ENCODE measurements at regions not wholly inside any gene's neighbourhood (a gene's known extent, or its start where the extent isn't known, plus 50 kb on each side); places are given as distances from the start of the nearest gene placed in this dataset.

- WGBS, 2 experiments (ENCODE audit: extremely low coverage in 1 of 2, insufficient coverage in 1 of 2, insufficient read length in 1 of 2, insufficient replicate concordance in 2 of 2, low coverage in 1 of 2, low lambda C conversion rate in 2 of 2, missing lambda C conversion rate in 1 of 2) = 85% methylated on average over 6 of the region's 6 CpGs; no CpG with 5 or more reads in 1 of the 2 experiments
- FAIRE-seq = no peak
- POLR2A ChIA-PET (ENCODE audit: partially characterized antibody) = no interaction called here
- no peak for TF ChIP-seq JUND (IDR thresholded peaks at IDR 0.05; ENCODE audit: low read length)
- TF ChIP-seq POLR2A (IDR thresholded peaks at IDR 0.05; ENCODE audit: control extremely low read depth in 1 of 2, low read depth in 2 of 2, low read length in 2 of 2) = no peak
- no peak for TF ChIP-seq CHD1 (IDR thresholded peaks at IDR 0.05; ENCODE audit: low read depth, low read length)
- TF ChIP-seq USF2 (IDR thresholded peaks at IDR 0.05; ENCODE audit: low read length) = no peak
- no peak for TF ChIP-seq CTCF (IDR thresholded peaks at IDR 0.05; ENCODE audit: control extremely low read depth in 1 of 3, insufficient read depth in 1 of 3, low read depth in 1 of 3, low read length in 3 of 3)
- no peak for TF ChIP-seq GABPA (IDR thresholded peaks at IDR 0.05; ENCODE audit: borderline replicate concordance, insufficient read depth, low read length)
- TF ChIP-seq HDAC6 (IDR thresholded peaks at IDR 0.05; ENCODE audit: low read depth, low read length) = no peak
- TF ChIP-seq TBP (IDR thresholded peaks at IDR 0.05; ENCODE audit: low read depth, low read length) = no peak
- TF ChIP-seq EZH2 (IDR thresholded peaks at IDR 0.05; ENCODE audit: low read depth, low read length, severe bottlenecking) = no peak
- TF ChIP-seq SIRT6 (IDR thresholded peaks at IDR 0.05; ENCODE audit: low read length) = no peak
- TF ChIP-seq SP1 (IDR thresholded peaks at IDR 0.05; ENCODE audit: low read depth, low read length) = no peak
- no peak for TF ChIP-seq TAF1 (IDR thresholded peaks at IDR 0.05; ENCODE audit: low read depth, low read length)
- no peak for TF ChIP-seq CBX5 (IDR thresholded peaks at IDR 0.05; ENCODE audit: low read depth, low read length)
Observed at GRCh38 chr2:234650911-234651310, 154.0 kb upstream of the ARL4C start.

More at GRCh38 chr2:234650911-234651310, 154.0 kb upstream of the ARL4C start:
- H3K9ac ChIP-seq (replicated peaks in 1 of 4; ENCODE audit: extremely low read depth in 1 of 4, low read depth in 3 of 4, low read length in 3 of 4) = no peak overlapping the region
- no peak overlapping the region for H3K4me2 ChIP-seq (ENCODE audit: insufficient read depth in 1 of 2, low read depth in 2 of 2, low read length in 2 of 2)
- no peak overlapping the region for H2BK12ac ChIP-seq (ENCODE audit: low read depth, low read length)
- H2BK120ac ChIP-seq (replicated peaks; ENCODE audit: low read depth, low read length) = no peak overlapping the region
- H2BK5ac ChIP-seq (ENCODE audit: low read depth, low read length) = no peak overlapping the region
- CTCF ChIA-PET (ENCODE audit: partially characterized antibody) = interaction anchor here (0.6 to 0.7 kb wide), 2 partner anchors 74 to 155 kb away, joined by 3 to 4 read pairs; no protein-coding TSS in a partner anchor
- H3K36me3 ChIP-seq (ENCODE audit: control insufficient read depth in 2 of 4, insufficient read depth in 4 of 4, low read length in 3 of 4) = no peaks in the 10 kb centered on the region
- H3K4ac ChIP-seq (replicated peaks; ENCODE audit: insufficient read length, low read depth, low read length) = no peak overlapping the region
- no peak overlapping the region for H4K8ac ChIP-seq (ENCODE audit: extremely low read depth, insufficient read depth, low read length)
- no peak overlapping the region for H4K91ac ChIP-seq (replicated peaks; ENCODE audit: insufficient read length, low read length)
- H3K9me3 ChIP-seq (ENCODE audit: insufficient read depth in 2 of 2, low read depth in 1 of 2, low read length in 1 of 2) = no peaks in the 10 kb centered on the region
- H2AFZ ChIP-seq (ENCODE audit: low read length) = no peak overlapping the region
- H3K27me3 ChIP-seq (replicated peaks in 1 of 4; ENCODE audit: control insufficient read depth in 3 of 4, extremely low read depth in 1 of 4, insufficient read depth in 3 of 4, low read length in 3 of 4) = no peaks in the 10 kb centered on the region
- H3K23ac ChIP-seq (ENCODE audit: insufficient read length) = no peak overlapping the region
- DNase-seq (ENCODE audit: low read depth in 1 of 2, low spot score in 2 of 2) = no peak
- no peaks in the 10 kb centered on the region for H3K79me2 ChIP-seq (ENCODE audit: control insufficient read depth in 1 of 2, insufficient read depth in 2 of 2, low read length in 2 of 2)
- no peak overlapping the region for H3K27ac ChIP-seq (ENCODE audit: low read depth, low read length)
- H3K56ac ChIP-seq (replicated peaks; ENCODE audit: insufficient read length, low read depth, low read length) = no peak overlapping the region
- no peak overlapping the region for H2BK20ac ChIP-seq (ENCODE audit: low read length)
- H3K4me1 ChIP-seq (replicated peaks in 1 of 4; ENCODE audit: control insufficient read depth in 3 of 4, insufficient read depth in 4 of 4, low read length in 3 of 4) = no peaks in the 10 kb centered on the region
- H3K79me1 ChIP-seq (ENCODE audit: low read depth, low read length) = no peaks in the 10 kb centered on the region
- H2AK5ac ChIP-seq (ENCODE audit: low read depth, low read length) = no peak overlapping the region
- no peak overlapping the region for H4K5ac ChIP-seq (ENCODE audit: insufficient read length, low read depth, low read length)
- H2BK15ac ChIP-seq (ENCODE audit: low read length) = no peak overlapping the region
- no peak overlapping the region for H3K14ac ChIP-seq (ENCODE audit: insufficient read length)
- H4K20me1 ChIP-seq (replicated peaks in 1 of 2; ENCODE audit: control insufficient read depth in 1 of 2, insufficient read depth in 2 of 2, low read length in 2 of 2) = no peaks in the 10 kb centered on the region
- H3K23me2 ChIP-seq (ENCODE audit: low read depth, low read length) = no peaks in the 10 kb centered on the region
- no peak overlapping the region for H3K4me3 ChIP-seq (ENCODE audit: extremely low read depth in 1 of 4, insufficient read depth in 2 of 4, low read depth in 3 of 4, low read length in 4 of 4)
- no peak overlapping the region for H3K18ac ChIP-seq (ENCODE audit: extremely low read depth, low read length)
